ENCODE measurements at regions not wholly inside any gene's neighbourhood (a gene's known extent, or its start where the extent isn't known, plus 50 kb on each side); places are given as distances from the start of the nearest gene placed in this dataset.

DNA sequence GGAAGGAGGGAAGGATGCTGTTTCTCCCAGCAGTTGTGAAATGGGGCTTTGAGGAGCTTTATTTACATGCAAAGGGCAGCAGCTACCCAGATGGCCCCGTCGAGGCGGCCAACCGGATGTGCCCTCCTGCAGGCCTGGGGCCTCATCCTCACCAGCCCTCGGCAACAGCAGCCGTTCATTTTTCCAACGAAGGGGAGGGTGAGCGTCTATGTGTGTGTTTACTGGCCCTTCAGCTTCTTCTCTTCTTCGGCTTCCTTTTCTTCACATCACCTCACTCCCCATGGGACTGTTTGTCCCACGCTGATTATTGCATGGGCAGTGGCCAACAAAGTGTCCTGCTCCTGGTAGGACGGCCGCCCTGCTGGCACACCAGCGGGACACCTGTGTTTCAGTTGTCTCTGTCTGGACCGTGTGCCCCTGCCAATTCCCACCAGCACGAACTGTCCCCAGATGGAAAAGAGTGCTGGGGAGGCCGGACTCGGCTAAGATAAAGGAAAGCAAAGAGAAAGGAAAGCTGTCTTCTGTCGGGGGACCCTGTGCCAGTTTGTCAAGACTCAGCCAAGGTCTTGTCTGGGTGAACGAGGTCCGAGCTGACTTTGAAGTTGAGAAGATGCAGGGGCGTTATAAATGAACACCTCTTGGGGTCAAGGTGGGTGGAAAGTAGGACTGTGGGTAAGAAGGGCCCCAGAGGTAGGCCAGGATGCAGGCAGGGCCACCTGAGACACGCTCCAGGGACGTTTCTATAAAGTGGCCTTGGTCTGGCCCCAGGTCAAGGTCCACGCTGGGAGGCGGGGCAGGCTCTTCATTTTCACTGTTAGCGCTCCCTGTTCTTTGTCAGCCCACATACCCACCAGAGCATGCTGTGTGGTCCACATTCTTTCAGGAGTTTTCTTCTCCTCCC, 57.0 kb downstream of the FAM50B start:
- ChIA-PET POLR2A (no interaction called here), CTCF (interaction anchor here (0.9 to 1.5 kb wide), 5 partner anchors 11 to 72 kb away, joined by 4 to 13 read pairs (median 4); partner anchors contain the start of gene FAM50B)
- no peaks in the 10 kb centered on the region for H3K36me3 Mint-ChIP-seq
- DNase-seq (ENCODE audit: low spot score) (peak; percentile 41), ATAC-seq (peak; percentile 74)
- no peaks in the 10 kb centered on the region; the same call in none of the 2 replicates for H3K27me3 Mint-ChIP-seq (ENCODE audit: low read depth)
- TF ChIP-seq RELA (CRISPR knock-in tag; IDR thresholded peaks at IDR 0.05; ENCODE audit: borderline replicate concordance) (no peak), FOXP1 (CRISPR knock-in tag; IDR thresholded peaks at IDR 0.05; ENCODE audit: borderline replicate concordance) (peak; percentile 61; the same call in 1 of the 2 replicates), GRHL2 (CRISPR knock-in tag; IDR thresholded peaks at IDR 0.05; ENCODE audit: insufficient replicate concordance, severe bottlenecking) (no peak), KAT7 (CRISPR knock-in tag; IDR thresholded peaks at IDR 0.05; ENCODE audit: borderline replicate concordance) (0 out of 2 replicates have a peak, but pooled peaks have one; percentile 25), PRRX2 (CRISPR knock-in tag; IDR thresholded peaks at IDR 0.05) (no peak), ETV6 (CRISPR knock-in tag; IDR thresholded peaks at IDR 0.05) (0 out of 2 replicates have a peak, but pooled peaks have one; percentile 39), GABPB1 (CRISPR knock-in tag; IDR thresholded peaks at IDR 0.05) (peak; percentile 33), FOXK1 (CRISPR knock-in tag; IDR thresholded peaks at IDR 0.05) (peak; percentile 69)
- TF ChIP-seq, protein P1, sequence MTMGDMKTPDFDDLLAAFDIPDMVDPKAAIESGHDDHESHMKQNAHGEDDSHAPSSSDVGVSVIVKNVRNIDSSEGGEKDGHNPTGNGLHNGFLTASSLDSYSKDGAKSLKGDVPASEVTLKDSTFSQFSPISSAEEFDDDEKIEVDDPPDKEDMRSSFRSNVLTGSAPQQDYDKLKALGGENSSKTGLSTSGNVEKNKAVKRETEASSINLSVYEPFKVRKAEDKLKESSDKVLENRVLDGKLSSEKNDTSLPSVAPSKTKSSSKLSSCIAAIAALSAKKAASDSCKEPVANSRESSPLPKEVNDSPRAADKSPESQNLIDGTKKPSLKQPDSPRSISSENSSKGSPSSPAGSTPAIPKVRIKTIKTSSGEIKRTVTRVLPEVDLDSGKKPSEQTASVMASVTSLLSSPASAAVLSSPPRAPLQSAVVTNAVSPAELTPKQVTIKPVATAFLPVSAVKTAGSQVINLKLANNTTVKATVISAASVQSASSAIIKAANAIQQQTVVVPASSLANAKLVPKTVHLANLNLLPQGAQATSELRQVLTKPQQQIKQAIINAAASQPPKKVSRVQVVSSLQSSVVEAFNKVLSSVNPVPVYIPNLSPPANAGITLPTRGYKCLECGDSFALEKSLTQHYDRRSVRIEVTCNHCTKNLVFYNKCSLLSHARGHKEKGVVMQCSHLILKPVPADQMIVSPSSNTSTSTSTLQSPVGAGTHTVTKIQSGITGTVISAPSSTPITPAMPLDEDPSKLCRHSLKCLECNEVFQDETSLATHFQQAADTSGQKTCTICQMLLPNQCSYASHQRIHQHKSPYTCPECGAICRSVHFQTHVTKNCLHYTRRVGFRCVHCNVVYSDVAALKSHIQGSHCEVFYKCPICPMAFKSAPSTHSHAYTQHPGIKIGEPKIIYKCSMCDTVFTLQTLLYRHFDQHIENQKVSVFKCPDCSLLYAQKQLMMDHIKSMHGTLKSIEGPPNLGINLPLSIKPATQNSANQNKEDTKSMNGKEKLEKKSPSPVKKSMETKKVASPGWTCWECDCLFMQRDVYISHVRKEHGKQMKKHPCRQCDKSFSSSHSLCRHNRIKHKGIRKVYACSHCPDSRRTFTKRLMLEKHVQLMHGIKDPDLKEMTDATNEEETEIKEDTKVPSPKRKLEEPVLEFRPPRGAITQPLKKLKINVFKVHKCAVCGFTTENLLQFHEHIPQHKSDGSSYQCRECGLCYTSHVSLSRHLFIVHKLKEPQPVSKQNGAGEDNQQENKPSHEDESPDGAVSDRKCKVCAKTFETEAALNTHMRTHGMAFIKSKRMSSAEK (CRISPR knock-in tag; IDR thresholded peaks at IDR 0.05; ENCODE audit: borderline replicate concordance) = no peak
- H3K4me3 Mint-ChIP-seq = no peak overlapping the region
- peak overlapping the region; percentile 83 for H3K27ac Mint-ChIP-seq
- no peaks in the 10 kb centered on the region for H3K9me3 Mint-ChIP-seq
- peaks cover 68% of the 10 kb centered on the region for H3K4me1 Mint-ChIP-seq

DNA sequence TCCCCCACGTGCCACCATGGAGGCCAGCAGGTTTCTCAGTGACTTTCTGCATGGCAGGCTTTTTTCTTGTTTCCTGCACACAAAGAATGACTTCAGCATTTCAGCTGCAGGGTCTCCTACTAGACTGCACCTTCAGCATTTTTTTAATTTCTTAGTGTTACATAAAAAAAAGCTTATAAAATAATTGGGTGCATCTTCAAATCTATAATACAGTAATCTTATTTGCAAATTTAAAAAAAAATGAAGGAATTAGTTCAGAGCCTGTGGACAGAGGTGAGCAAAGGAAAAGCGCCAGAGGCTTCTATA, 57.6 kb downstream of the FAM50B start:
- Mint-ChIP-seq H3K27ac (no peak overlapping the region), H3K4me1 (peaks cover 71% of the 10 kb centered on the region), H3K36me3 (no peaks in the 10 kb centered on the region), H3K27me3 (ENCODE audit: low read depth) (no peaks in the 10 kb centered on the region; the same call in none of the 2 replicates), H3K4me3 (no peak overlapping the region), H3K9me3 (no peaks in the 10 kb centered on the region)
- CTCF ChIA-PET = interaction anchor here (1.3 to 1.5 kb wide), 4 partner anchors 21 to 72 kb away, joined by 4 to 13 read pairs (median 4); partner anchors contain the start of gene FAM50B
- TF ChIP-seq FOXK1 (CRISPR knock-in tag; IDR thresholded peaks at IDR 0.05) (no peak), GTF2I (CRISPR knock-in tag; conservative IDR thresholded peaks at IDR 0.05) (no peak), OVOL2 (CRISPR knock-in tag; IDR thresholded peaks at IDR 0.05; ENCODE audit: borderline replicate concordance) (no peak), TEAD4 (CRISPR knock-in tag; IDR thresholded peaks at IDR 0.05) (no peak)
- TF ChIP-seq, protein P1 (CRISPR knock-in tag; IDR thresholded peaks at IDR 0.05; ENCODE audit: borderline replicate concordance) = no peak
- TF ChIP-seq, protein P2, sequence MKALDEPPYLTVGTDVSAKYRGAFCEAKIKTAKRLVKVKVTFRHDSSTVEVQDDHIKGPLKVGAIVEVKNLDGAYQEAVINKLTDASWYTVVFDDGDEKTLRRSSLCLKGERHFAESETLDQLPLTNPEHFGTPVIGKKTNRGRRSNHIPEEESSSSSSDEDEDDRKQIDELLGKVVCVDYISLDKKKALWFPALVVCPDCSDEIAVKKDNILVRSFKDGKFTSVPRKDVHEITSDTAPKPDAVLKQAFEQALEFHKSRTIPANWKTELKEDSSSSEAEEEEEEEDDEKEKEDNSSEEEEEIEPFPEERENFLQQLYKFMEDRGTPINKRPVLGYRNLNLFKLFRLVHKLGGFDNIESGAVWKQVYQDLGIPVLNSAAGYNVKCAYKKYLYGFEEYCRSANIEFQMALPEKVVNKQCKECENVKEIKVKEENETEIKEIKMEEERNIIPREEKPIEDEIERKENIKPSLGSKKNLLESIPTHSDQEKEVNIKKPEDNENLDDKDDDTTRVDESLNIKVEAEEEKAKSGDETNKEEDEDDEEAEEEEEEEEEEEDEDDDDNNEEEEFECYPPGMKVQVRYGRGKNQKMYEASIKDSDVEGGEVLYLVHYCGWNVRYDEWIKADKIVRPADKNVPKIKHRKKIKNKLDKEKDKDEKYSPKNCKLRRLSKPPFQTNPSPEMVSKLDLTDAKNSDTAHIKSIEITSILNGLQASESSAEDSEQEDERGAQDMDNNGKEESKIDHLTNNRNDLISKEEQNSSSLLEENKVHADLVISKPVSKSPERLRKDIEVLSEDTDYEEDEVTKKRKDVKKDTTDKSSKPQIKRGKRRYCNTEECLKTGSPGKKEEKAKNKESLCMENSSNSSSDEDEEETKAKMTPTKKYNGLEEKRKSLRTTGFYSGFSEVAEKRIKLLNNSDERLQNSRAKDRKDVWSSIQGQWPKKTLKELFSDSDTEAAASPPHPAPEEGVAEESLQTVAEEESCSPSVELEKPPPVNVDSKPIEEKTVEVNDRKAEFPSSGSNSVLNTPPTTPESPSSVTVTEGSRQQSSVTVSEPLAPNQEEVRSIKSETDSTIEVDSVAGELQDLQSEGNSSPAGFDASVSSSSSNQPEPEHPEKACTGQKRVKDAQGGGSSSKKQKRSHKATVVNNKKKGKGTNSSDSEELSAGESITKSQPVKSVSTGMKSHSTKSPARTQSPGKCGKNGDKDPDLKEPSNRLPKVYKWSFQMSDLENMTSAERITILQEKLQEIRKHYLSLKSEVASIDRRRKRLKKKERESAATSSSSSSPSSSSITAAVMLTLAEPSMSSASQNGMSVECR (CRISPR knock-in tag; IDR thresholded peaks at IDR 0.05; ENCODE audit: borderline replicate concordance) = no peak
- TF ChIP-seq, protein P3, sequence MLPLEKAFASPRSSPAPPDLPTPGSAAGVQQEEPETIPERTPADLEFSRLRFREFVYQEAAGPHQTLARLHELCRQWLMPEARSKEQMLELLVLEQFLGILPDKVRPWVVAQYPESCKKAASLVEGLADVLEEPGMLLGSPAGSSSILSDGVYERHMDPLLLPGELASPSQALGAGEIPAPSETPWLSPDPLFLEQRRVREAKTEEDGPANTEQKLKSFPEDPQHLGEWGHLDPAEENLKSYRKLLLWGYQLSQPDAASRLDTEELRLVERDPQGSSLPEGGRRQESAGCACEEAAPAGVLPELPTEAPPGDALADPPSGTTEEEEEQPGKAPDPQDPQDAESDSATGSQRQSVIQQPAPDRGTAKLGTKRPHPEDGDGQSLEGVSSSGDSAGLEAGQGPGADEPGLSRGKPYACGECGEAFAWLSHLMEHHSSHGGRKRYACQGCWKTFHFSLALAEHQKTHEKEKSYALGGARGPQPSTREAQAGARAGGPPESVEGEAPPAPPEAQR (CRISPR knock-in tag; IDR thresholded peaks at IDR 0.05) = no peak
- ATAC-seq = no peak
- DNase-seq (ENCODE audit: low spot score) = no peak
- POLR2A ChIA-PET = no interaction called here

Measured in WTC11 (cell line).